ENCODE measurements at regions not wholly inside any gene's neighbourhood (a gene's known extent, or its start where the extent isn't known, plus 50 kb on each side); places are given as distances from the start of the nearest gene placed in this dataset.

DNA sequence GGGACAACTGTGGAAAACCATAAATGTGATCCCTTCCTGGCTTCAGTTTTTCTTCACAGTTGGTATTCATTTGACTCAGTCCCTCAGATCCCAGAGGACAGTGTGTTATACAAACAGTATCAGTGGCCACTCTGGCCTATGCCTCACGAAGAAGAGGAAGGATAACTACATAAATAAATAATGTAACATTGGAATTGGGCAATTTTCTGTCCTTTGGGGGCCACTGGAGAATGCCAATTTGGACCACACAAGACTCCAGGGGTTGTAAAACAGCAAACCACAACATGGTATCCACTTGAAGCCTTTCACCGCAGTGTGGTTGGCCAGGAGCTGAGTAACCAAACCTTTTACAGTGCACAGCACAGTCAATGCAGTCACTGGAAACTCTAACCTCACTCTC, 1077.0 kb downstream of the ROBO2 start:
- H3K4me3 ChIP-seq (ENCODE audit: control insufficient read depth in 2 of 3, extremely low read depth in 1 of 3, insufficient read depth in 2 of 3, low read depth in 1 of 3, low read length in 3 of 3): no peak overlapping the region
- no peak overlapping the region for H3K4me2 ChIP-seq (ENCODE audit: control insufficient read depth, extremely low read depth, insufficient read depth, low read depth, low read length)
- no peaks in the 10 kb centered on the region for H3K9me1 ChIP-seq (ENCODE audit: control insufficient read depth, extremely low read depth, insufficient read depth, low read length)
- TF ChIP-seq, protein P1, sequence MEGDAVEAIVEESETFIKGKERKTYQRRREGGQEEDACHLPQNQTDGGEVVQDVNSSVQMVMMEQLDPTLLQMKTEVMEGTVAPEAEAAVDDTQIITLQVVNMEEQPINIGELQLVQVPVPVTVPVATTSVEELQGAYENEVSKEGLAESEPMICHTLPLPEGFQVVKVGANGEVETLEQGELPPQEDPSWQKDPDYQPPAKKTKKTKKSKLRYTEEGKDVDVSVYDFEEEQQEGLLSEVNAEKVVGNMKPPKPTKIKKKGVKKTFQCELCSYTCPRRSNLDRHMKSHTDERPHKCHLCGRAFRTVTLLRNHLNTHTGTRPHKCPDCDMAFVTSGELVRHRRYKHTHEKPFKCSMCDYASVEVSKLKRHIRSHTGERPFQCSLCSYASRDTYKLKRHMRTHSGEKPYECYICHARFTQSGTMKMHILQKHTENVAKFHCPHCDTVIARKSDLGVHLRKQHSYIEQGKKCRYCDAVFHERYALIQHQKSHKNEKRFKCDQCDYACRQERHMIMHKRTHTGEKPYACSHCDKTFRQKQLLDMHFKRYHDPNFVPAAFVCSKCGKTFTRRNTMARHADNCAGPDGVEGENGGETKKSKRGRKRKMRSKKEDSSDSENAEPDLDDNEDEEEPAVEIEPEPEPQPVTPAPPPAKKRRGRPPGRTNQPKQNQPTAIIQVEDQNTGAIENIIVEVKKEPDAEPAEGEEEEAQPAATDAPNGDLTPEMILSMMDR (optimal IDR thresholded peaks at IDR 0.05 in 1 of 3, IDR thresholded peaks at IDR 0.05 in 1 of 3, conservative IDR thresholded peaks at IDR 0.05 in 1 of 3; ENCODE audit: extremely low read depth in 1 of 3, insufficient read depth in 2 of 3, low read length in 3 of 3): no peak
- no peak for TF ChIP-seq EZH2 (IDR thresholded peaks at IDR 0.05; ENCODE audit: low read length)
- no peaks in the 10 kb centered on the region for H3K4me1 ChIP-seq (ENCODE audit: control insufficient read depth, extremely low read depth, insufficient read depth, low read length)
- no peaks in the 10 kb centered on the region for H3K36me3 ChIP-seq (ENCODE audit: control insufficient read depth in 2 of 2, extremely low read depth in 1 of 2, insufficient read depth in 2 of 2, low read length in 2 of 2)
- H3K9ac ChIP-seq (ENCODE audit: control insufficient read depth, extremely low read depth, insufficient read depth, low read length): no peak overlapping the region
- DNase-seq (ENCODE audit: low read depth, low spot score): no peak
- H3K9me3 ChIP-seq (ENCODE audit: control insufficient read depth, low read depth, low read length): no peaks in the 10 kb centered on the region
- no peak for FAIRE-seq
- dilution Hi-C loops (cut with MboI; ENCODE audit: extremely low pct_ligation_motif_present, low sequenced_read_pairs): no loop called here
- H4K20me1 ChIP-seq (ENCODE audit: control insufficient read depth, extremely low read depth, insufficient read depth, low read length): no peaks in the 10 kb centered on the region
- H3K79me2 ChIP-seq (ENCODE audit: control insufficient read depth, insufficient read depth, low read length): no peaks in the 10 kb centered on the region
- H3K27me3 ChIP-seq (ENCODE audit: control insufficient read depth, extremely low read depth, insufficient read depth, low read length): no peaks in the 10 kb centered on the region
- H2AFZ ChIP-seq (ENCODE audit: control insufficient read depth, low read length): no peak overlapping the region
- no peak overlapping the region for H3K27ac ChIP-seq (ENCODE audit: control insufficient read depth, insufficient read depth, low read length)

- no peak for DNase-seq (ENCODE audit: low read depth, low spot score)
- H3K27me3 ChIP-seq (ENCODE audit: control insufficient read depth, extremely low read depth, insufficient read depth, low read length): no peaks in the 10 kb centered on the region
- no peak overlapping the region for H3K4me2 ChIP-seq (ENCODE audit: control insufficient read depth, extremely low read depth, insufficient read depth, low read depth, low read length)
- TF ChIP-seq, protein P1 (optimal IDR thresholded peaks at IDR 0.05 in 1 of 3, IDR thresholded peaks at IDR 0.05 in 1 of 3, conservative IDR thresholded peaks at IDR 0.05 in 1 of 3; ENCODE audit: extremely low read depth in 1 of 3, insufficient read depth in 2 of 3, low read length in 3 of 3): no peak
- no peak for TF ChIP-seq EZH2 (IDR thresholded peaks at IDR 0.05; ENCODE audit: low read length)
- H2AFZ ChIP-seq (ENCODE audit: control insufficient read depth, low read length): no peak overlapping the region
- dilution Hi-C loops (cut with MboI; ENCODE audit: extremely low pct_ligation_motif_present, low sequenced_read_pairs): no loop called here
- H4K20me1 ChIP-seq (ENCODE audit: control insufficient read depth, extremely low read depth, insufficient read depth, low read length): no peaks in the 10 kb centered on the region
- no peak overlapping the region for H3K9ac ChIP-seq (ENCODE audit: control insufficient read depth, extremely low read depth, insufficient read depth, low read length)
- no peaks in the 10 kb centered on the region for H3K9me1 ChIP-seq (ENCODE audit: control insufficient read depth, extremely low read depth, insufficient read depth, low read length)
- FAIRE-seq: no peak
- H3K27ac ChIP-seq (ENCODE audit: control insufficient read depth, insufficient read depth, low read length): no peak overlapping the region
- no peaks in the 10 kb centered on the region for H3K4me1 ChIP-seq (ENCODE audit: control insufficient read depth, extremely low read depth, insufficient read depth, low read length)
- H3K79me2 ChIP-seq (ENCODE audit: control insufficient read depth, insufficient read depth, low read length): no peaks in the 10 kb centered on the region
- no peaks in the 10 kb centered on the region for H3K36me3 ChIP-seq (ENCODE audit: control insufficient read depth in 2 of 2, extremely low read depth in 1 of 2, insufficient read depth in 2 of 2, low read length in 2 of 2)
- no peaks in the 10 kb centered on the region for H3K9me3 ChIP-seq (ENCODE audit: control insufficient read depth, low read depth, low read length)
- no peak overlapping the region for H3K4me3 ChIP-seq (ENCODE audit: control insufficient read depth in 2 of 3, extremely low read depth in 1 of 3, insufficient read depth in 2 of 3, low read depth in 1 of 3, low read length in 3 of 3)
Observed at GRCh38 chr3:78123058-78123457, 1083.2 kb downstream of the ROBO2 start.

Measured in keratinocyte (primary cell).